Neuron (in vitro differentiated cells): ENCODE measurements at regions not wholly inside any gene's neighbourhood (a gene's known extent, or its start where the extent isn't known, plus 50 kb on each side); places are given as distances from the start of the nearest gene placed in this dataset.

Source experiments
- H2AFZ ChIP-seq: one replicate; pipeline ENCODE4 v1.6.1; 2013; ENCODE audit warnings: low read depth, mild to moderate bottlenecking, inconsistent platforms, low read length, moderate library complexity
- H3K27me3 ChIP-seq: one replicate; pipeline ENCODE4 v1.6.1; 2013; ENCODE audit warnings: low read length; ENCODE audit not compliant: insufficient read depth
- H3K36me3 ChIP-seq: one replicate; pipeline ENCODE4 v1.6.1; 2013; ENCODE audit warnings: low read length; ENCODE audit not compliant: insufficient read depth
- H3K4me1 ChIP-seq: one replicate; pipeline ENCODE4 v1.6.1; 2013; ENCODE audit warnings: low read length; ENCODE audit not compliant: insufficient read depth
- H3K4me3 ChIP-seq: 2 replicates; pipeline ENCODE4 v1.5.1; 2013; ENCODE audit warnings: mild to moderate bottlenecking, low read length, moderate library complexity
- H3K9me3 ChIP-seq: one replicate; pipeline ENCODE4 v1.6.1; 2013; ENCODE audit warnings: low read length

DNA sequence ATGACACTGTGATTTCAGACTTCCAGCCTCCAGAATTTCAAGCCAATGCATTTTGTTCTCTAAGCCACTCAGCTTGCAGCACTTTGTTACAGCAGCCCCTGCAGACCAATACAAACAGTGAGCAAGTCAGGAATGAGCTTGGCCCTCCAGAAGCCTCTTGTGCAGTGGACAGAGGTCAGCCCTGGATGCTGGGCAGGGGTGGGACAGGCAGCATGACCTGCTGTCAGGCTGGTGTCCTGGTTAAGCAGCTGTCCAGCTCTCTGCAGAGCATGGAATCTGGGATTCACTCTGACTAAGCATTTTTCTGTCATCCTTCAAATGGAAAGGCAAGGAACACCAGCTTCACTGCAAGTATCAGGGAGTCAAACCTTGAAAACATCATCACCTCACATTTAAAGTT is 85.5 kb upstream of the GDF10 start:
- Histone ChIP-seq H3K27me3 (no peaks in the 10 kb centered on the region), H3K4me1 (no peaks in the 10 kb centered on the region), H3K4me3 (no peak overlapping the region), H3K9me3 (no peaks in the 10 kb centered on the region), H2AFZ (no peak overlapping the region), H3K36me3 (no peaks in the 10 kb centered on the region)

DNA sequence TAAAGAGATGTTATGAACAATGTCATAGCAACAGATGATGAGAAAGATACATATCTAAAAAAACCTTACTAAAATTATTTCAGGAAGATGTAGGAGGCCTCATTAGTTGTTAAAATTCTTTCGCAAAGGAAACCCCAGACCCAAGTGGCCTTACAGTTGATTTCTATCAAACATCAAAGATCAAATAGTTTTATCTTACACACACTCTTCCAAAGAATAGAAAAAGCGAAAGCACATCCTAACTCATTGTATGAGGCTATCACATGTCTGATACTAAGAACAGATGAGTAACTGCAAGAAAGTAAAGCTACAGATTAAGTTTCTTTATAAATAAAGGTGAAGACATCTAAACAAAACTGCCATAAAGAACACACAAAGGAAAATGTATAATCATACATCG is 82.9 kb upstream of the GDF10 start:
- no peak overlapping the region for H3K4me3 ChIP-seq
- no peaks in the 10 kb centered on the region for H3K27me3 ChIP-seq
- H3K4me1 ChIP-seq: no peaks in the 10 kb centered on the region
- no peaks in the 10 kb centered on the region for H3K9me3 ChIP-seq
- no peak overlapping the region for H2AFZ ChIP-seq
- no peaks in the 10 kb centered on the region for H3K36me3 ChIP-seq

DNA sequence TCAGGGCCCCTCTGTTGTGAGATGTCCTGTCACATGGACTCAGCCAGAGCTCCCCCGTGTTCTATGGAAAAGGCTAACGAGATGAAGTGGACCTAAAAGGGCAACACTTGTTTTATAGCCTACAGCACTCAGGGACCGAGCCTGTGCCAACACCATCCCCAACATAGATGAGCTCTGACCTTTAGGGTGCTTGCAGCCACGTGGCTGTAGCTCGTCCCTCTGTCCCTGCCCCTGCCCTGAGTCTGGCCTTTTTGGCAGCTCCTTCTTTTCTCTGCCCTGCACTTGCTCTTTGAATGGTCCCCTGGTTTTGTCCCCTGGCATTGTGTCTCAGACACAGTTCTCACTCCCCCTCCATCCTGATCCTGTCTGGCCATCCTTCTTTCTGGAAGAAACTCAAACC is 81.2 kb upstream of the GDF10 start:
- H3K9me3 ChIP-seq: no peaks in the 10 kb centered on the region
- H3K4me3 ChIP-seq: no peak overlapping the region
- no peak overlapping the region for H2AFZ ChIP-seq
- no peaks in the 10 kb centered on the region for H3K36me3 ChIP-seq
- H3K27me3 ChIP-seq: no peaks in the 10 kb centered on the region
- no peaks in the 10 kb centered on the region for H3K4me1 ChIP-seq

DNA sequence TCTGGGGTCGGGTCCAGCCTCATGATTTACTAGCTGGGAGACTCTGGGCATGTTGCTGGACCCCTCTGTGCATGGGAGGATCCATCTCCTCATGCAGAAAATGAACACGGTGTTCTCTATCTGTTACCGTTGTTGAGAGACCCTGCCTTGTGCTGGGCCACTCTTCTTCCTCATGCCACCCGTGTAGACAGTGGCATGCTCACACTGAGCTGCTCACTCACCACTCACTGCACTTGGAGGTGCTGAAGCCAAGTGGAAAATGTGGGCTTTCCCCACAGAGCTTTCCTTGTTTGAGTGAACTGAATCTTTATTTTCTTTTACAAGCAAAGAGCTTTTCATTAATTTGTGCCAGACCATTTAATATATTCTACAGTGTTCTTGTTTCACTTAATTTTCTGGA is 77.5 kb upstream of the GDF10 start:
- no peaks in the 10 kb centered on the region for H3K27me3 ChIP-seq
- H3K4me3 ChIP-seq: no peak overlapping the region
- H3K4me1 ChIP-seq: no peaks in the 10 kb centered on the region
- H2AFZ ChIP-seq: no peak overlapping the region
- H3K9me3 ChIP-seq: no peaks in the 10 kb centered on the region
- H3K36me3 ChIP-seq: no peaks in the 10 kb centered on the region

DNA sequence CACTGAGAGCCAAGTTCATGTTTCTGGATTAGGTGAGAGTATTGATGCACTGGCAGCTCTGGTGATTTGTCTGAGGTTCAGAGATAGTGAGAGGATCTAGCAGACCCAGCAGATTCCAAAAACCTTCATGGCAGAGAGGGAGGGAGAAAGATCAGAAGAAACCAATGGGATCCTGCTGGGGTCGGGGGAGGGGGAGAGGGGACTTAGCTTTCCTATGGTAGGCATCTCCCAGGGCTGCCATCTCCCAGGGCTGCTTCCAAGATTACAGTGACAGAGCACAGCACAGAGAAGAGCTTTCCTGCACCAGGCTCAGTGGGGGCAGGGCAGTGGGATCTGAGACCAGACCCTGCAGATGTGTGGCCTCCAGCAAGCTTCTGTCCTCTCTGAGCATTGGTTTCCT is 76.8 kb upstream of the GDF10 start:
- no peak overlapping the region for H2AFZ ChIP-seq
- H3K9me3 ChIP-seq: no peaks in the 10 kb centered on the region
- no peaks in the 10 kb centered on the region for H3K27me3 ChIP-seq

DNA sequence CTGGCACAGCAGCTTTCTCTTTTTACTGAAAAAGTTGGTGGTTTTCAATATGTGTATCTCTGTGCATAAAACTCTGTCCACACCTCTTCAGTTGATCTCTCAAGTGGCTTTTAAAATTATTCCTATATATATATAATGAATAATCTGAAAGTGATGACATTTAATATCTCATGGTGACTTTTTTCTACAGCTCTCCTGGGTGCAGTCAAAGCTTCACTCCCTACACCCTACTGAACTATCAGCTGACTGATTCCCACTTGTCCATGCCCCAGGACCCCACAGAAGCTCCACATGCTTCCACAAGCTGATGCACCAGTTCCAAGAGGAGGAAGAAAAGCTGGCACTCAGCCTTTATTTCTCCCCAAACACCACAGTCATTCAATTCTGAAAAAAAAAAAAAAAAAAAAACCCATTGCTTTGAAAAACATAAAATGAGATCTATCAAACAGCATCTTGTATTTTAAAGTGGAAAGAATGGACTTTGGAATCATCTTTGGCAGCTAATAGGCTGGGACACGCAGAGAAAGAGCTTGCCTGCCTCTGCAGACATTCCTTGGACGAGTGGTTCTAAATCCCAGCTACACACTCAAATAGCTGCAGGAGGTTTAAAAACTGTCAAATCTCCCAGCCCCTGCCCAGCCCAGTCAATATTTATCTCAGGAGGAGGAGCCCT is 75.3 kb upstream of the GDF10 start:
- no peak overlapping the region for H3K4me3 ChIP-seq
- no peaks in the 10 kb centered on the region for H3K27me3 ChIP-seq
- no peaks in the 10 kb centered on the region for H3K9me3 ChIP-seq
- H3K4me1 ChIP-seq: no peaks in the 10 kb centered on the region
- no peaks in the 10 kb centered on the region for H3K36me3 ChIP-seq
- H2AFZ ChIP-seq: no peak overlapping the region

More for the DNA sequence above, 76.8 kb upstream of the GDF10 start:
- Histone ChIP-seq H3K36me3 (no peaks in the 10 kb centered on the region), H3K4me3 (no peak overlapping the region), H3K4me1 (no peaks in the 10 kb centered on the region)

DNA sequence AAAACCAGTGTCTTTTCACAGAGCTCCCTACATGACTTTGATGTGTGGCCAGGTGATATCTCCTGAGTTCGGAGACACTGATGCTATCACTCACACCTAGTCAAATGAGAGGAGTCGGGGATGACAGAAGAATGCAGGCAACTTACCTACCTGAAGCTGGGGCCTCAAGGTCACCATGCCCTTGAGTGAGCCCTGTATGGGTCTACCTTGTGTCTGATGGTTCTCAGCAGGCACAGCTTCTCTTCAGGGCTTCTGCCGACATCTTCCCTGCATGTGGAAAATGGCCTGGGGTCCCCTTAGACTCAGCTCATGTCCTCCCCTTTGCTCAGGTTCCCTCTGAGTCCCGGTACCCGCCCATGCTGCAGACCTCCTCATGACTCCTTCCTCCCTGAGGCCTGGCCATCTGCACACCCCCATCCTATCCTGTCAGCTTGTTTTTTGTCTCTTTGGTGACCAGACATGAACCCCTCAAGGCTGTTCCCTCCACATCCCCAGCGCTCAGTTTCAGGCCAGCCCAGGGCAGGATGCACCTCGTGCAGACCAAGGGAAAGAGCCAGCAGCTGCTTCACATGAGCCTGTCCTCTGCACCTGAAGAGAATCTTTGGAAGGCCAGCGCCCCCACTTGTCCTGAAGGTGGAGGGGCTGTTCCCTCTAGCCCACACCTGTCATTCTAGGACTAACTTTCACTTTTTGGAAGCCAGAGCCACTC is 74.6 kb upstream of the GDF10 start:
- Histone ChIP-seq H3K9me3 (no peaks in the 10 kb centered on the region), H3K36me3 (no peaks in the 10 kb centered on the region), H3K4me3 (no peak overlapping the region), H3K27me3 (no peaks in the 10 kb centered on the region), H3K4me1 (no peaks in the 10 kb centered on the region), H2AFZ (no peak overlapping the region)

DNA sequence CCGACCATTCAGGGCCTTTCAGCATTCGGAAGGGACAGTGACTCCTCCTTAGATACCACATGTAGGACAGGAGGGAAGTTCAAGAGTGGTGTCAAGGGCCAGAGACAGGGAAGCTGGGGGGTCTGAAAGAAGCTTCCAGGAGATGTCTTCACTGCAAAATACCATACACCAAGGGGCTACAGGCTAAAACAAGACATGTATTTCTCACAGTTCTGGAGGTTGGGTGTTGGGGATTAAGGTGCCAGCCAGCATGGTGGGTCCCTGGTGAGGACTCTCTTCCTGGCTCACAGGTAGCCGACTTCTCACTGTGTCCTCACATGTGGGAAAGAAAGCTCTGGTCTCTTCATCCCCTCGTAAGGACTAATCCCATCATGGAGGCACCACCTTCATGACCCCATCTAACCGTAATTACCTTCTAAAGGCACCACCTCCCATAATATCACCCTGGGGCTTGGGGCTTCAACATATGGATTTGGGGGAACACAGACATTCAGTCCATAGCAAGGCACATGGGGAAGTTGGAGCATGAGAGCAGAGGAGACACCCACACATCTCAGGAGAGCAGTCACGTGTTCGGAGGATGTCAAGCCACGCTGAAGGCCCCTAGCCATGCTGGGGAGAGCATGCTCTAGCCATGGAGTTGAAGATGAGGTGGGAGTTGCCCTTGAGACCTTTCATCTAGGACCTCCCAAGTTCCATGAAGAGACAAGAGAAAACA is 73.9 kb upstream of the GDF10 start:
- Histone ChIP-seq H3K4me1 (no peaks in the 10 kb centered on the region), H3K9me3 (no peaks in the 10 kb centered on the region), H2AFZ (no peak overlapping the region), H3K36me3 (no peaks in the 10 kb centered on the region), H3K27me3 (no peaks in the 10 kb centered on the region), H3K4me3 (no peak overlapping the region)

DNA sequence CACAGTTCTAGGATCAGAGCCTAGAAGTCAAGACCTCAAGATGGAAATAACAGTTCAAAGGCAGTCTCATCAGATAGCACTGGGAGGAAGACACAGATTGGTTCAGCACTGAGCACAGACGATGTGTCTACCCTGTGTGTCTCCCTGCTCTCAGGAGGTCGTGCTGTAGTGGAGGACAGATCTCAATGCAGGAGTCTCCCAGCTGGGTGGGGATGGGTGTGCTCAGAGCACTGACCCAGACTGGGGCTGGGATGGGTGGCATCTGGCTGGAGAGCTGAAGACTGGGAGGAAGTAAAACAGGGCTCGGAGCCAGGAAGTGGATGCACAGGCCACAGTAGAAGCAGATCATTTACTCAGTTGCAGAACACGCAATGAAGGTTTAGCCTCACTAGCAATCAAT is 69.5 kb upstream of the GDF10 start:
- Histone ChIP-seq H3K9me3 (no peaks in the 10 kb centered on the region), H3K4me1 (no peaks in the 10 kb centered on the region), H3K4me3 (no peak overlapping the region), H3K36me3 (no peaks in the 10 kb centered on the region), H2AFZ (no peak overlapping the region), H3K27me3 (no peaks in the 10 kb centered on the region)

DNA sequence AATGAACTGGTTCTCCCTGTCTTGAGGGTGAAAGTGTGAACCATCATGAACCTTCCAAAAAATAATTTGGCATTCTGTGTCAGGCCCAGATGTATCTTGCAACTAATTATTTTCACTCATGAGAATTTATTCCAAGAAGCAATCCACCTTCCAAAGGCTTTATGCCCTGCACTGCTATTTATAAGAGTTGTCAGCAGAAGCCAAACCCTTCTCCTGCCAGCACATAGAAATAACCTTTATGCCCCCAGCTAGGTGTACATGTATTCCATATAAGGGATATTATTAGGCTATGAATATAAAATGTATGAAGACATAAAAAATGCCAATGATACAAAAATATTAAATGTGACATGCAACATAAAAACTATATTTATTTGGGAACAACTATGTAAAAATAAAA is 69.0 kb upstream of the GDF10 start:
- Histone ChIP-seq H3K9me3 (no peaks in the 10 kb centered on the region), H2AFZ (no peak overlapping the region), H3K36me3 (no peaks in the 10 kb centered on the region), H3K4me3 (no peak overlapping the region), H3K27me3 (no peaks in the 10 kb centered on the region), H3K4me1 (no peaks in the 10 kb centered on the region)

DNA sequence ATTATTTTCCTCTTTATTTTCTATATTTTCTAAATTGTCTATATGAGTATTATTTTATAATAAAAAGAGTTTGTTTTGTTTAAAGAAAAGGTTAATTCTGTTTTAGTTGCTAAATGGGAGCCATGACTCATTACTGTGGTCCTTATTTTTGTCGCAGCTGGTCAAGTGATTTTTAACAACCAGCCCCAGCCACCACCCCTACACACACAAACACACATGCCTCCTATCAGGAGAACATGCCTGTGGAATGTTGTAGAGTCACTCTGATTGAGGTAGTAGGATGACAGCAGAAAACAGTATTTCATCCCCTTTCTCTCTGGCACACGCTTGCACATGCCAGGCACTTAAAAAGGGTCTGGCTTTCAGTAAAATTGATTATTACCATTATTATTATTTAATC is 68.6 kb upstream of the GDF10 start:
- Histone ChIP-seq H3K9me3 (no peaks in the 10 kb centered on the region), H3K36me3 (no peaks in the 10 kb centered on the region), H3K4me1 (no peaks in the 10 kb centered on the region), H3K4me3 (no peak overlapping the region), H3K27me3 (no peaks in the 10 kb centered on the region), H2AFZ (no peak overlapping the region)

DNA sequence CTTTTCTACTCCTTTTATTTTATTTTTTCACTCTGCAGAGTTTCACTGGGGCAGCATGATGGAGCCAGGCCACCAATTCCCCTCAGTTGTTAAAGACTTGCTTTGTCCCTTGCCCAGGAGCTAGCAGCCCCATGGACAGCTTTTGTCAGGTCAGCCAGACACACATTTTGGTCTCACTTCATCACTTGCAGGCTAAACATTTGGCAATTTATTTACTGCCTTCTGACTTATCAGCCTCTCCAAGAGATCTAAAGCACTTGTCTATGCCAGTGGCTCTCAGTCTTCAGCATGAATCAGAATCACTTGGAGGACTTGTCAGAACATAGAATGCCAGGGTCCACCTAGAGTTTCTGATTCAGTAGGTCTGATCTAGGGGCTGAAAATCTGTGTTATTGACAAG is 66.4 kb upstream of the GDF10 start:
- Histone ChIP-seq H2AFZ (no peak overlapping the region), H3K9me3 (no peaks in the 10 kb centered on the region), H3K27me3 (no peaks in the 10 kb centered on the region), H3K4me1 (no peaks in the 10 kb centered on the region), H3K4me3 (no peak overlapping the region), H3K36me3 (no peaks in the 10 kb centered on the region)

DNA sequence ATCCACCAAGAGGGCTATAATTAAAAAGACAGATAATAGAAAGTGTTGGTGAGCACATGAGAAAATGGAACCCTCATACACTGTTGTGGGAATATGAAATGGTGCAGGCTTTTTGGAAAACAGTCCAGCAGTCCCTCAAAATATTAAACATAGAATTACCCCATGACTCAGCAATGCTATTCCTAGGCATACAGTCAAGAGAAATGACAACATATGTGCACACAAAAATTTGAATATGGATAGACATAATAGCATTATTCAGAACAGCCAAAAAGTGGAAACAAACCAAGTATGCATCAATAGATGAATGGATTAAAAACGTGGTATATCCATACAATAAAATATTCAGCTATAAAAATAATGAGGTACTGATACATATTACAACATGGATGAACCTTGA is 64.5 kb upstream of the GDF10 start:
- no peaks in the 10 kb centered on the region for H3K9me3 ChIP-seq
- no peaks in the 10 kb centered on the region for H3K36me3 ChIP-seq
- H3K4me3 ChIP-seq: no peak overlapping the region
- H3K27me3 ChIP-seq: no peaks in the 10 kb centered on the region
- no peaks in the 10 kb centered on the region for H3K4me1 ChIP-seq
- no peak overlapping the region for H2AFZ ChIP-seq
